Panc1 (cell line): ENCODE measurements at regions not wholly inside any gene's neighbourhood (a gene's known extent, or its start where the extent isn't known, plus 50 kb on each side); places are given as distances from the start of the nearest gene placed in this dataset.

Experiments used
- CTCF ChIP-seq: fragments of 450-650 bp; IDR thresholded peaks from 2 replicates; pipeline ENCODE4 v1.5.1; 2017; ENCODE audit warnings: mild to moderate bottlenecking
- SIN3A ChIP-seq: IDR thresholded peaks from 2 replicates; pipeline ENCODE4 v1.6.1; 2012; ENCODE audit warnings: low read depth, mild to moderate bottlenecking, low read length, moderate library complexity, borderline replicate concordance; ENCODE audit not compliant: insufficient read depth

DNA sequence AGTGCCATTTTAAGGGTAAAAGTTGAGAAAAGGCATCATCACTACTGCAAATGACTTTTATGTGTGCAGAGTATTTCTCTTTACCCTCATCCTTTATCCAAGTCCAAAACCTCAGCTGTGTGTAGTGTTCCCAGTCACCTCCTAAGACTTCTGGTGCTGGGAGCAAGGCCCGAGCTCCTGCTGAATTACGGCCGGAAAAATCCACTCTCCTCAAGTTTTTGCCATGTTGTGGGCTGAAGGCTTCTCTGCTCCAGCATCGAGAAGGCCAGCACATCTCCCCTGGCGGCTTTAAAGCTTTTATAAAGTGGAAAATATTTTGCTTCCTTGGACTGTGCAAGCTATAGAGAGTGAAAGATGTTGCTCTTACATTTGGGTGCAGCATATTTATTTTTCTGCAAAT lies 153.2 kb upstream of the THBS2 start:
- no peak for TF ChIP-seq CTCF
- TF ChIP-seq SIN3A, result no peak
